ENCODE measurements at regions not wholly inside any gene's neighbourhood (a gene's known extent, or its start where the extent isn't known, plus 50 kb on each side); places are given as distances from the start of the nearest gene placed in this dataset.

DNA sequence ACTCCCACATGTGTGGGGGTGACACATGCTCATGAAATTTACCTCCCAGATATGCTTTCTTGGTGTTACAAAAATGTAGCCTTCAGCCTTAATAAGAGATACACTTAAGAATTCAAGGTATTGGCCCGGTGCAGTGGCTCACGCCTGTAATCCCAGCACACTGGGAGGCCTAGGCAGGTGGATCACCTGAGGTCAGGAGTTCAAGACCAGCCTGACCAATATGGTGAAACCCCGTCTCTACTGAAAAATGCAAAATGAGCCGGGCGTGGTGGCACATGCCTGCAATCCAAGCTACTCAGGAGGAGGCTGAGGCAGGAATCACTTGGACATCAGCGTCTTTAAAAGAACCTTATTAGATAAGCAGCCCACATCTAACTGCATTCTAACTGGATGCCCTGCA lies 614.3 kb upstream of the CDH4 start:
- no peak for DNase-seq (ENCODE audit: low spot score)

DNA sequence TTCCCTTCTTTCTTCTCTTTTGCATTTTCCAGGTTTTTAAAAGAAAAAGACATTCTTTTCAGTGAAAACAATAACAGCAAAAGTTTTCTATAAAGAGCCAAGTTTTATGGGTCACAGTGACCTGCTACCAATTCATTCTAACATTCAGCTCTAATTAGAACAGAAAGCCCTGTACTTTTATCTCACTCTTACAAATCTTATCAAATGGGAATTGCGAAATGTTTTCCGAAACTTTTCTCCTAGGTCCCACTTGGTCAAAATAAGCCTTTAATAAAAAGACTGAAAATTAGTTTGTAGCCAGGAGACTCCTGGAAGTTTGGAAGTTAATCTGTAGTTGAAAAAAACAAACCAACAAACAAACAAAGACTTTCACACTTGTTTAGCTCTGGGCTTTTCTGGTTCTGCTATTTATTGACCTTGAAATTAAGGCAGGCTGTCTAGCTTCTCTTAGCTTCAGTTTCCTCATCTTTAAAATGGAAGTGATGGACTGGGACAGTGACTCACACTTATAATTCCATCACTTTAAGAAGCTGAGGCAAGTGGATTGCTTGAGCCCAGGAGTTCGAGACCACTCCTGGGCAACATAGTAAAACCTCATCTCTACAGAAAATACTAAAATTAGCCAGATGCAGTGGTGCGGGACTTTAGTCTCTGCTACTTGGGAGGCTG lies 613.5 kb upstream of the CDH4 start:
- DNase-seq (ENCODE audit: low spot score) = no peak

DNA sequence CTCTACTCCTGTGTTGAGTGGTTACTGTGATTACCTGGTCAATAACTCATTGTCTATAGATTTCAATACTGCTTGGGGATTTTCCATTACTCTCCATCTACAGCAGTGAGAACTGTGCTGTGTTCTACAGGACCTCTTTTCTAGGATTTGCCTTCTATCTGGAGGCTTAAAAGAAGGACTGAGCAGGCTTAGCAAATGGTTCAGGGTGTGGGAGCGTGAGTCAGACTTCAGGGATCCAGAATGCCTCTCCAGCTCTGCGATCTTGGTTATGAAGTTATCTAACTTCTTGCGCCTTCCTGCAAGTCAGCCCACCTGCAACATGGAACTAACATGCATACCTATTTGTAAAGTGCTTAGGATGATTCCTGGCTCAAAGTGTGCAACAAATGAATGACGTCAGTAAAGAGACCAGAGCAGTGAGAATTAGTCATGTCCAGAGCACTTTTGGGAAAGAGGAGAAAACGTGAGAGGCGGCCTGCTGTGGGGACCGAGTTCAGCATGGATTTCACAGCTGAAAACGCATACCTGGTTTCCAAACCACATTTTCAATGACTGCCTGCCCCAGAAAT lies 610.1 kb upstream of the CDH4 start:
- DNase-seq (ENCODE audit: low spot score) = no peak

DNA sequence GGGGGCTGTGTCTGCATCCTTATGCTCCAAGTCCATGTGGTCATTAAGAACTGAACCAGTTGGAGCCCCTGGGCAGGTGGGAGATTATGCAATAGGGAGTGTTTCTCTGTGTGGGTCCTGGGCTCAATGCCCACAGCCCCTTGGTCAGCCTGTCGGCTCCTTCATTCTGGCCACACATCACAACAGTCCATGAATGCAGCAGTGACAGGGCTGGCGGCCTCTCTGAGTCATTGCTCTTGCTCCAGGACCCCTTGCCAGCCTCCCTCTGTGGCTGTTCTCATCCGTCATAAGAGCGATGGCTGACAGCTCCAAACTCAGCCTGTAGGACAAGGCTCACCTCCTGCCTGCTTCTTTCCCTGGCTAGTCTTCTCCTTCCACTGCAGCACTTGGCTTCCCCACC lies 609.5 kb upstream of the CDH4 start:
- DNase-seq (ENCODE audit: low spot score) = no peak

DNA sequence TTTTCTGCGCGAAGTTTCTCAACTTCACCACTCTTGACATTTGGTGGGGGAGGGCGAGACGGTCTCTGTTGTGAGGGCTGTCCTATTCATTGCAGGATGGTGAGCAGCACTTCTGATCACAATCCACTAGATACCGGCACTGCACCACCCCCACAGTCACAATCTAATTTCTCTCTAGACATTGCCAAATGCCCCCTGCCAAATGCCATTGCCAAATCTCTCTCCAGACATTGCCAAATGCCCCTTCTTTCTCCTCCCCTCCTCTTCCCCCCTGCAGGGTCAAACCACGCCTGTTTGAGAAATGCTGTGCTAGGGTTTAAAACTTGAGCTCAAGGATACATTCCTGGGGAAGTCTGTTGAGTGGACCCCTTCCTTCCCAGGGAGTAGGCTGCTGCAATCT lies 603.5 kb upstream of the CDH4 start:
- DNase-seq (ENCODE audit: low spot score) = no peak

DNA sequence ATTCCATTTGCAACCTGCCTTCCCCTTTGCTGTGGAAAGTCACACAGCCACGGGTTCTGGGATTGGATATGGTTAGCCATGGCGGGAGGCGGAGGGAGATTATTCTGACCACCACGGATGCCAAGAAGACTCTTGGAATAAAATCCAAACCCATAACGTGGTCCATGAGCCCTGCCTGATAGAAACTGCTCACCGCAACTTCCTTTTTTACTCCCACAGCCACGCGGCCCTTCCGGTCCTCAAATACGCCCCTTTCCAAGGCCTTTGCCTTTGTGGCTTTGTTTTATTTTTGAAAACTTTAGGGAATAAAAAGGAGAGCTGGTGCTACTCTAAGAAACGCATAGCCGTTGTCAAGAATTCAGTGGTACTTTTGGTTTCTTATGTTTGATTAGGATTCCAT lies 602.5 kb upstream of the CDH4 start:
- DNase-seq (ENCODE audit: low spot score) = no peak

DNA sequence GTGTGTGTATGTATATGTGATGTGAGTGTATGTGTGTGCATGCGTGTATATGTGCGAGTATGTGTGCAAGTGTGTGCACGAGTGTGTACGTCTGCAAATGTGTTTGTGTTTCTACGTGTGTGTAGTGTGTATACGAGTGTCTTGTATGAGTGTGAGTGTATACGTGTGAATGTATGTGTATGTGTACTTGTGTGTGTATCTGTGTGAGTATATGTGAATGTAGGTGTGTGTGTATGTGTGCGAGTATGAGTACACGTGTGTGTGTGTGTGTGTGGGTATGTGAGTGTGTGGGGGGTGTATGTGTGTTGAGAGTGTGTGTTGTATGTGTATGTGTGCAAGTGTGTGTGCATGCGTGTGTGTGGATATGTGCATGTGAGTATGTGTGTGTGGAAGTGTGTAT lies 602.0 kb upstream of the CDH4 start:
- DNase-seq (ENCODE audit: low spot score) = no peak

DNA sequence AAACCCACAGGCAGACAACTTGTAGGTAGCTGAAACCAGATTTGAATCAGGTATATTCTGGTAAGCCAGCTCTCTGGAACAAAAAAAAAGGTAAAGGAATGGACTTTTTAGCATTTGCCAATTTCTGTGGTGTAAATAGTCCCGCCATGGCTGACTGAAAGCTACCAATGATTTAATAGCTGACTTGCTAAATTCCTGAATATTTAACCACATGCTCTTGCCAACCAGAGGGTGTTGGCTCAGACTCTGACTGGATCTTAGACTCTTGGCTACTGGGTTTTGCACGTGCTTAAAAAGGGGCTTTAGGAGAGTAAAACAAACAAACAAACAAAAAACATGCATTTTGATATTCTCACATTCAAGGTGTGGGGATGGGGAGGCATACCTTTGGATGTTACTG lies 600.0 kb upstream of the CDH4 start:
- DNase-seq (ENCODE audit: low spot score) = no peak

DNA sequence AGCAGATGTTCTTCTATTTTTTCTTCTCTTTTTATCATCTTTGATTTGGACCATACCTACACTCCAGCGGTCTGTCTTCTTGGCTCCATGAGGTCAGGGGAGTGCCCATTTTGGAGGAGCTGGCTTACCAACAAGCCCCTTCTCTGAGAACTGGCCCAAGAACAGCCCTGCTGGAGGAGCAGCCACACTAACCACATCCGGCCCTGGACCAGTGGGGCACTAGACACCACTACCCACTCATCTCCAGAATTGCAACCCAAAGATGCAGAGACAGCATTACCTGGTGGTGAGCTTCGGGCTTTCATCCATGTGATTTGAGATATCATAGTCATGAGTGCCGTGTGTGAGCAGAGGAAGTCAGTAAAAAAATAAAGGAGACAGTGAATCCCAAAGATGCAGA lies 599.4 kb upstream of the CDH4 start:
- DNase-seq (ENCODE audit: low spot score) = no peak

DNA sequence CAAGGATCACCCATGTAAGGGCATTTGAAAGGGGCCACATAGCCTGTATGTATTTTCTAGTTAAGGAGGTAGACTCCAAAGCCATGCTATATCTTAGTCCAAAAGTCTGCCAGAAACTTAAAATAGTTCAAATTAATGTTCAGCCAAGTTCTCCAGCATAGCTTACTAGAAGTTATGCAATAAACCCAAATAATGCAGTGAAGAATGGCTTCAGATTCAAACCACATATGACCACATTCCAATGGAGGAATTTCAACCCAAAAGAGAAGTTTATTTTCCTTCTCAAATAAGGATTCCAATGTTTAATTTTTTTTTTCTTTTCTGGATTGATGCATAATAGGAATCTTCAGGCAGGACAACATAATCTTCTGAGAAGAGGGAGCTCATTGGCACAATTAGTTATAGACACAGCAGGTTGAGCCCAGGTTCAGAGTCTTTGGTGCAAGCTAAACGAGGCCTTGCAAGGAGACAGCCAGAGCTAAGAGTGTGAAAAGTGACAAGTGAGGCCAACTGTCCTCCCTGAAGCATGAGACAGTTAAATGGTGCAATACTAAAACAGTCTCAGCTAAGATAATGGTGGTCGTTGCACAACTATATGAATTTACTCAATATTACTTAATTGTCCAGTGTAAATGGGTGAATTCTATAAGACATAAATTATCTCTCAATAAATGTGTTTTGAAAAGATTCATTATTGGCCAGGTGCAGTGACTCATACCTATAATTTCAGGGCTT lies 598.8 kb upstream of the CDH4 start:
- DNase-seq (ENCODE audit: low spot score) = no peak

DNA sequence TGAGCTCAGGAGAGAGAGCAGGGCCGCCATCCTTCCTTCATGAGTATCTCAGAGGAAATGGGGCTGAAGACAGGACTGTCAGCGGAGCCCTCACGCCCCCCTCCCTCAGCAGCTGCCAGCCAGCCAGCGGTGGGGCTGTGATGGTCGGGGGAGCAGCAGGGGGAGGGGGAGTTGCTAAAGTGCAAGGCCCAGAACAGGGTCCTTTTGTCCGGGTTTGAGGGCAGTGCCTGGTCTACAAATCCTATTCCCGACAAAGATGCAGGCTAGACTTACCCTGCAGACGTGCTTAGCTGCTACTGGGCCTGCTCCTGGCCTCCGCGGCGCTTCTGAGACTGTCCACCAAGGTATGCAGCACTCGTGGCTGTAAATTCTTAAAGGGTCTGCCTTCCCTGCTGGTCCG lies 593.4 kb upstream of the CDH4 start:
- DNase-seq (ENCODE audit: low spot score) = no peak

DNA sequence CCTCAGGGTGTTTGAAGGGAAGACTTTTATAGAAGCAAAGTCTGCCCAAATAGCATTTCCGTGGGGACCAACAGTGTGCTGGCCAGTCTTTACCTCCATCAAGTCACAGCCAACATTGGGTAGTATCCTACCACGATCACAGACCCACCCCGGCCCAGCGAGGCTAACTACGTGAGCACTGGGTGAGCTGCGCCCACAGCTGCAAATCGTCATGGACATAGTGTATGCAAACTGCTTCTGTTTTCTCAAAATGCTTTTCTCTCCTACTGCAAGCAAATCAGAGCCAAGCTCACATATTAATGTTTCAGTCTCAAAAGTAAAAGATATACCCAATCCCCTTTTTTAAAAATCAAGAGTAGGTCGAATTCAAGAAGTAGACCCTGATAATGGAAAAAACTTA lies 592.8 kb upstream of the CDH4 start:
- DNase-seq (ENCODE audit: low spot score) = no peak

DNA sequence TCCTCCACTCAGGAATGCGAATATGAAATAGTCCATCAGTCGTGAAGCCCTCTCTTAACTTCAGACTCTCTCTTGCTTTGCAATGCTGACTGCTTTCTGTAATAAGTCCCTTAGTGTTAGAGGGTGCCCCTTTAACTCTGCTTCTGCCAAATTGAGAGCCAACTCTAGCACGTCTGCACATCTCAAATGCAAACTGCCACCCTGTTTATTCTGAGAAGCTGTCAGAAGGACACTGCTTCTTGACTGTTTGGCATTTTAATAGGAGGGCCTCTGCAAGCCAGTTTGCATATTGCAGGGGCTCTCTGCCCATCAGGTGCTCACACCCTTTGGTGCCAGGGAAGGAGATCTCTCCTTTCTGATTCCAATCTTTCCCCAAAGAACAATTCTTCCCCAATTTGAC lies 589.8 kb upstream of the CDH4 start:
- DNase-seq (ENCODE audit: low spot score) = no peak

DNA sequence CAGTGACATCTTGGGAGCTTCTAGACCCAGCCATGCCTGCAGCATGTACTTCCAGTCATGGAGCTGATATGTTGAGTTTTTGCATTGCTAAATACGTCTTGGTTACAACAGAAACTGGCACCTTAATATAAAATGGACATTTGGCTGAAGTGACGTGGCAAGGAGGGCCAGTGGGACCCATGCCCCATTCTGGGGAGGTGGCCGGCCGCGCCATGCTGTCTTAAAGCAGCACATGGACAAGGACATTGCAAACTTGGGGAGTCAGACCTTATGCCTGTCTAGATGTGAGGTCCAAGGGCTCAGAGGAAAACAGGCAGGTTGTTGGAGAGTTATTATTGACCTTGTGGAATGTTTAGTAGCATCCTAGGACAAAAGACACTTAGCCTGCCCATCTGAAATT lies 588.0 kb upstream of the CDH4 start:
- DNase-seq (ENCODE audit: low spot score) = no peak

DNA sequence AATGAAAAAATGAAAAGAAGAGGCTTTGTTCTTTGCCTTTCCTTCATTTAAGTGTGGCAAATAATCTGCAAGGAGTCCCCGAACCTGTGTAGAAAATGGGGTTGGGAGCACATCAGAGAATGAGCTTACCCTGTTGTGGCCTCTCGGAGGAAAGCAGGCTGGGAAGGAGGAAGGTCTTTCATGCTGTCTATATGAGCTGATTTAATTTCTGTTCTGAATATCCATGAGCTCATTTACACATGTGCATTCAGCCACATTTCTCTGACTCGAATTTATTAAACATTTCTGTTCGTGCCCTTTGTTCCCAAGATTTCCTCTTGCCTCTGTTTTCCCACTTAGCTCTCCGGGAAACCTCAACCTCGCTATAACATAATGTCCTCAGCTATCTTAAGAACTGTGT lies 584.4 kb upstream of the CDH4 start:
- no peak for DNase-seq (ENCODE audit: low spot score)

DNA sequence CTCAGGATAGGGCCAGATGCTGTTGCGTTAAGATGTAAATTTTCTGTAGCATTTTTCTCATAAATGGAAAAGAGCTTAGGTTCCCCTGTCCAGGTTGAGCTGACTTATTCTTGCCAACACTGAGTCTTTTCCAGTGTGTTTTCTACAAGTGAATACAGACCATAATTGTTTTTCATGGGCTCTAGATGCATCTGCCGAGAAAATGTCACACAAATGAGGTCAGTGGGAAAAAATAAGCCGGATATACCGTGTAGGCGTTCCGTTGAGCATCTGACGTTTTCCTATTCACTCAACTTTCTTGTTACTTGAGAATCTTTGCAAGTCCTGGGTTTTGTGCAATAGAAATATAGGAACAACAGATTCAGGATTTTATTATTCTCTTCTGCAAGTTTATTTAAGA lies 582.9 kb upstream of the CDH4 start:
- no peak for DNase-seq (ENCODE audit: low spot score)

DNA sequence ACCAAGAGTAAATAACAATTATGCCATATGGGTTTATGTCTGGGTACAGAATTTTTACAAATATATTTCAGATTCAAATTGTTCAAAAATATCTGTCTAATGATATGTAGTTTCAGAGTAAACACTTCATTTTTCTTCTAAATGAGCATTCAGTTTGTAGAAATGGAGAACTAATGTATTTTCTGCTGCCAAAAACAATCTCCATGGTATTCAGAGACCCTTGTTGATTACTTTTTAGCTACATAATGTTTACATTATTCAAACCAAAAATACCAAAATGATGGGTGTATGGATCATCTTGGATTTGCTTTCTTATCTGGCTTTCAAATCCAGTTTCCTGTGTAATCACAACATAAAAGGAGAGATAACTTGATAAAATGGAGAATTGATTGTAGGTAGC lies 576.0 kb upstream of the CDH4 start:
- DNase-seq (ENCODE audit: low spot score) = no peak

DNA sequence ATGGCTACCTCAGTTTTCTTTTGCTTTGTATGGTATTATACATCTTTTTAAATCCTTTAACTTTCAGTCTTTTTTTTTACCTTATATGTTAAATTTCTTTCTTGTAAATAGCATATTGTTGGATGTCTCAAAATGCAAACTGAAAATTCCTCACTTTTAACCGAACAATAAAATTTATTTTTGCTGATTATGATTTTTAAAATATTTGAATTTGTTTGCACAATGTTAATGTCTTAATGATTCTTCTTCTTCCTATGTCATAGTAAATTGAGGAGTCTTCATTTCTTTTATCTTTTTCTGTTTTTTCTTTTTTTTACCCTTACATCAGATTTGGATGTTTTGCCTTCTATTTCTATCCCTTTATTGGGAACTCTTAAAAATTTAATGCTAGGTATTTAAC lies 574.2 kb upstream of the CDH4 start:
- no peak for DNase-seq (ENCODE audit: low spot score)

DNA sequence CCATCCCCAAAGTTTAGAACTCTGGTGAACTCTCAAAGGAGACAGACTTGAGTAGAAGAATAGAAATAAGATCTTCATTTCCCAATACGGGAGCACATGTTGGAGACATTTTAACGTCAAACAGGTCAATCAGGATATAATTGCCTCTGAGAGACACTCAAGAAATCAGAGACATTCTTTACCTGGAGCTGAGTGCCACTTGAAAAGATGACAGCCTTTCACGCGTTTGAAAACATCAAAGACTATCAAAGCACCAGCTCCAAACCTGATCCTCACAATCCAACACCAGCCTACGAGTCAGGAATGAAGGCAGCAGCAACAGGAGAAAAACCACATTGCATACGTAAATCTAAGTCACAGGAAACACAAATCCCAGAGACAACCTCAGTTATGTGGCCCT lies 571.5 kb upstream of the CDH4 start:
- no peak for DNase-seq (ENCODE audit: low spot score)

DNA sequence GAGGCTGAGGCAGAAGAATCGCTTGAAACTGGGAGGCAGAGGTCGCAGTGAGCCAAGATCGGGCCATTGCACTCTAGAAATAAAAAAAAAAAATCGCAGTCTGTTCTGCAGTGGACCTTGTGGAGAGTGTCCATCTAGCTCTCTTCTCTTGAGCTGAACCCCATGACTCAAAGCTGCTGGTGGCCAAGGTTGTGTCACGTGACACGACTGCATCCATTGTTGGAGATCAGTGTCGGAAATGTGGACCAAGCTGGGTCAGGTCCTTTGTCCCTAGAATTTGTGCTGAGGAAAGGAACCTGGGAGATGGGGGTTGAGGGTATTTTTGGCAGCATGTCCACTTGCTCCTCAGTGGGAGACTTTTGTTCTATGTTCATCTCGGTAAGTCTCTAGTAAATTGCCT lies 564.8 kb upstream of the CDH4 start:
- no peak for DNase-seq (ENCODE audit: low spot score)

DNA sequence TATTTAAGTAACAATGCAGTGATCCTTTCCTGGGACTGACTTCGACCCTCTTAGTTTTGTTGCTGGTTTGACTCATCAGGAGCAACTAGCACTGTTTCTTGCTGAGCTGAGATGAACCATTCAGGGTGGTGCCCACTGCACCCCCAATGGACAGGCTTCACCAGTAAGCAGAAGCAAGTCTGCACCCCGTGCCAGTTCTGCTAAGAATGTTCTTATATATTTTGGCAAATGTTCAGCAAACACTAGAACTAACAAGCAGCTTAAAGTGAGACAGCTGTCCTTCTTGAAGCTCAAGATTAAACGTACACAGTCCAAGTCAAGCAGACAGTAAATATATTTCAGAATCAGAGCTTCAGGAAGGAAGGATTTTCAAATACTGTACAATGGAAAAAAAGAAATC lies 561.3 kb upstream of the CDH4 start:
- no peak for DNase-seq (ENCODE audit: low spot score)

DNA sequence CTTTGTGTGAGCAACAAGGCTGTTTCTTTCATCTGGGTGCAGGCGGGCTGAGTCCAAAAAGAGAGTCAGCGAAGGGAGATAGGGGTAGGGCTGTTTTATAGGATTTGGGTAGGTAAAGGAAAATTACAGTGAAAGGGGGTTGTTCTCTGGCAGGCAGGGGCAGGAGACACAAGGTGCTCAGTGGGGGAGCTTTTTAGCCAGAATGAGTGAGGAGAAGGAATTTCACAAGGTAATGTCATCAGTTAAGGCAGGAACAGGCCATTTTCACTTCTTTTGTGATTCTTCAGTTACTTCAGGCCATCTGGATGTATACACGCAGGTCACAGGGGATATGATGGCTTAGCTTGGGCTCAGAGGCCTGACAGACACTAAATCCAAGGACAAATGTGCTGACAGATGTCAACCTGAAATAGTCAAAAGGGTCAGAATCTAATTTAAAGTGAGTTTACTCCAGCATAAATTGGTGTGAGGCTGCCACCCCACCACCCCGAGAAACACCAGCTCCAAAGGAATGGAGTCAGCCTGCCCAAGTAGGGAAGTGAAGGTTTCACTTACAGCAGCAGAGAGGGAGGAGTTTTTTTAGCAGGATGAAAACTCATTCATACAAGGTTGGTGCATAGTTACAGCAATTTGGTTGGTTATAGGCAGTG lies 560.0 kb upstream of the CDH4 start:
- no peak for DNase-seq (ENCODE audit: low spot score)

DNA sequence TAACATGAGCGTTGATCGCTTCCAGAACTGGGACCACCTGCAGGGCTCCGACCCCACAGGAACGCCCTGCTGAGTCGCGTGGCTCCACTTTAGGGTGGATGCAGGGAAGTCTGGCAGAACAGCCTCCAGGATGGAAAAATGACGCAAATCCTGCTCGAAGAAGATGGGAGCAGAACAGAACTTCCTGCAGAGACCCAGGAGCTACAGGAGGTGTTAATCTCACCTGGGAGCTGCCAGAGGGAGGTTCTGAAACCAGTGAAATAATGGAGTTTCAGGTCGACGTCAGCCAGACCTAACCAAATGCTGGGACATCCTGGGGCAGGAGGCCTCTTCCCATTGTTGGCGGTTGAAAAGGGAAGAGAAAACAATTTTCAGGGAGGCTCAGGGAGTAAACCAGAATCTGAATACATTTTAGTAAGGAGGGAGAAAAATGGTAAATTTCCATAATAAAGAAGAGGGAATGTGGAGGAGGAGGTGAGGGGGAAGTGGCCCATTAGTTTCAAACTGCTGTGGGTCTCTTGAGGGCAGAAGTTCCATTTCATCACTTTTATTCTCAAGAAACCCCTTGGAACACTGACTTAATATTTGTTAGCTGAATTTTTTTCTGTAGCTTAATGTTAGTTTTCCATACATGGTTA lies 558.4 kb upstream of the CDH4 start:
- no peak for DNase-seq (ENCODE audit: low spot score)
